B cell (primary cell): ENCODE measurements at regions not wholly inside any gene's neighbourhood (a gene's known extent, or its start where the extent isn't known, plus 50 kb on each side); places are given as distances from the start of the nearest gene placed in this dataset.

Source experiments
- ATAC-seq: fragments of 200-7000 bp; cut with Tn5 transposase; one replicate; pipeline ENCODE4 v1.10.0; 2021; ENCODE audit warnings: low read depth, mild to moderate bottlenecking, moderate number of reproducible peaks, moderate library complexity
- CTCF ChIA-PET: fragments of 350-600 bp; sonication (Branson Sonifier 250); formaldehyde crosslinking; loops from one replicate; lab custom pipeline; 2021; ENCODE audit warnings: antibody characterized with exemption, inconsistent platforms; lab: Charles Lee
- POLR2A ChIA-PET: fragments of 350-600 bp; sonication (Branson Sonifier 250); formaldehyde crosslinking; loops from one replicate; lab custom pipeline; 2021; ENCODE audit warnings: antibody characterized with exemption; lab: Charles Lee
- DNase-seq: peaks from one replicate; pipeline ENCODE4 v3.0.0; 2013
- H2AFZ ChIP-seq: 2 replicates; pipeline ENCODE4 v1.6.1; 2012; ENCODE audit warnings: mild to moderate bottlenecking, low read depth, low read length; ENCODE audit not compliant: insufficient read depth, poor library complexity, severe bottlenecking
- H3K27ac ChIP-seq, 2 donors: 1 replicate in 1 of 2; 2 replicates in 1 of 2; pipeline ENCODE4 v1.5.1; 2012 to 2013; ENCODE audit warnings: low read length in 2 of 2, mild to moderate bottlenecking in 2 of 2, moderate library complexity in 1 of 2
- H3K27me3 ChIP-seq, 4 experiments: fragments of 200-600 bp in 1 of 4; sonication (generic) in 1 of 4; replicated peaks in 1 of 4; 1 replicate in 2 of 4; 2 replicates in 2 of 4; pipeline versions ENCODE4 v1.6.1 to v1.7.0; 2013 to 2016; ENCODE audit warnings: low read length in 3 of 4, mild to moderate bottlenecking in 2 of 4, mixed read lengths in 1 of 4, moderate library complexity in 1 of 4; ENCODE audit not compliant: insufficient read depth in 4 of 4, control insufficient read depth in 3 of 4; ENCODE audit errors: control extremely low read depth in 1 of 4
- H3K36me3 ChIP-seq, 2 experiments: replicated peaks in 1 of 2; 1 replicate in 1 of 2; 2 replicates in 1 of 2; pipeline versions ENCODE4 v1.6.1 to v1.7.1; 2013; ENCODE audit warnings: low read length in 1 of 2; ENCODE audit not compliant: insufficient read depth in 2 of 2, control insufficient read depth in 1 of 2; ENCODE audit errors: control extremely low read depth in 1 of 2, extremely low read depth in 1 of 2
- H3K4me1 ChIP-seq, 2 donors: fragments of 200-600 bp in 1 of 2; sonication (generic) in 1 of 2; 1 replicate in 1 of 2; 2 replicates in 1 of 2; pipeline versions ENCODE4 v1.5.1 to v1.6.1; 2013 to 2017; ENCODE audit warnings: low read length in 2 of 2; ENCODE audit not compliant: control insufficient read depth in 2 of 2, insufficient read depth in 2 of 2
- H3K4me2 ChIP-seq: replicated peaks from 2 replicates; pipeline ENCODE3; 2012; ENCODE audit warnings: mild to moderate bottlenecking, low read depth, low read length; ENCODE audit not compliant: poor library complexity, severe bottlenecking
- H3K4me3 ChIP-seq, 5 experiments: fragments of 200-600 bp in 1 of 5; sonication (generic) in 1 of 5; 1 replicate in 3 of 5; 2 replicates in 2 of 5; pipeline versions ENCODE4 v1.5.1 to v1.7.0; 2011 to 2016; ENCODE audit warnings: low read length in 4 of 5, mild to moderate bottlenecking in 4 of 5, low read depth in 2 of 5, control low read depth in 1 of 5, moderate library complexity in 1 of 5; ENCODE audit not compliant: insufficient read depth in 1 of 5; ENCODE audit errors: control extremely low read depth in 1 of 5, extremely low read depth in 1 of 5
- H3K79me2 ChIP-seq: fragments of 200-600 bp; sonication (generic); one replicate; pipeline ENCODE4 v1.6.0; 2016; ENCODE audit warnings: low read length; ENCODE audit not compliant: control insufficient read depth, insufficient read depth
- H3K9ac ChIP-seq: fragments of 200-600 bp; sonication (generic); 2 replicates; pipeline ENCODE4 v1.6.1; 2017; ENCODE audit warnings: mild to moderate bottlenecking, low read length, moderate library complexity
- H3K9me3 ChIP-seq, 3 donors: one replicate each; pipeline versions ENCODE4 v1.6.1 to v1.7.1; 2013; ENCODE audit warnings: low read length in 2 of 3; ENCODE audit not compliant: control insufficient read depth in 2 of 3, insufficient read depth in 1 of 3; ENCODE audit errors: control extremely low read depth in 1 of 3
- H4K20me1 ChIP-seq: 2 replicates; pipeline ENCODE4 v1.6.0; 2012; ENCODE audit warnings: mild to moderate bottlenecking, low read length; ENCODE audit not compliant: insufficient read depth, control insufficient read depth, poor library complexity, severe bottlenecking
- H3K27ac Mint-ChIP-seq: one replicate; pipeline ENCODE4 v1.8.0; 2021; ENCODE audit warnings: mixed read lengths
- H3K27me3 Mint-ChIP-seq: one replicate; pipeline ENCODE4 v1.8.0; 2021; ENCODE audit warnings: mixed read lengths
- H3K4me1 Mint-ChIP-seq: one replicate; pipeline ENCODE4 v1.8.0; 2021; ENCODE audit warnings: mixed read lengths
- H3K4me3 Mint-ChIP-seq: one replicate; pipeline ENCODE4 v1.8.0; 2021; ENCODE audit warnings: mixed read lengths
- H3K9me3 Mint-ChIP-seq: one replicate; pipeline ENCODE4 v1.8.0; 2022; ENCODE audit warnings: mixed read lengths; ENCODE audit not compliant: insufficient read depth
- EZH2 ChIP-seq: IDR thresholded peaks from 2 replicates; pipeline ENCODE4 v1.6.1; 2012; ENCODE audit warnings: borderline replicate concordance, low read depth, mild to moderate bottlenecking, moderate library complexity, low read length; ENCODE audit not compliant: insufficient read depth, poor library complexity, severe bottlenecking
- WGBS: methylation state at CpG from one replicate; pipeline ENCODE4 v1.1.5; 2013; ENCODE audit warnings: missing lambda C conversion rate; ENCODE audit not compliant: insufficient coverage; 5-methylcytosine and 5-hydroxymethylcytosine counted together
- intact Hi-C: fragments of 100-400 bp; cut with micrococcal nuclease; formaldehyde crosslinking; loops from one replicate; pipeline ENCODE4 v1.10.0; 2022
- TF ChIP-seq, protein P1 (sequence below): fragments of 200-600 bp; IDR thresholded peaks from one replicate; pipeline ENCODE4 v1.8.0; 2022; ENCODE audit warnings: antibody characterized with exemption, mild to moderate bottlenecking

DNA sequence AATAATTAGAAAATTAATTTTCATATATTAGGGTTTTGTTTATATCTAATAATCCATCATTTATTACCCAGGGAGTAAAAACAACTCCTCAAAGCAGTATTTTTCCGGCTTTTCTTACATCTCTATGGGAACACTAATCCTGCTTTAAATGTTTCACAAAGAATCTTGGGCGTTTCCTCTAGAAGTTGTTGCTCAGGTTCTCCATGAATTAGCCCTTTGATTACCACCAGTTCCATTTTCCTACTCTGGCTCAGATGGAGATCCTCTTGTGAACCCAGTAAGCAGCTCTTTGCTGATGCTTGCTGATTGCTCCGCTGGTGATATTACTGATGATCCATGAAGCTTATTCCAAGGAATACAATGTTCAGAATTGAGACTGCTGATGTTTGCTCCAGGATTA is 78.5 kb upstream of the PKP2 start:
- intact Hi-C loops = no loop called here
- POLR2A ChIA-PET = no interaction called here
- Histone ChIP-seq H3K4me1 (no peaks in the 10 kb centered on the region), H2AFZ (no peak overlapping the region), H3K79me2 (no peaks in the 10 kb centered on the region), H3K4me3 (no peak overlapping the region), H3K27ac (no peak overlapping the region), H3K4me2 (no peak overlapping the region), H3K9me3 (no peaks in the 10 kb centered on the region), H3K36me3 (no peaks in the 10 kb centered on the region), H3K27me3 (no peaks in the 10 kb centered on the region), H3K9ac (no peak overlapping the region), H4K20me1 (no peaks in the 10 kb centered on the region)
- CTCF ChIA-PET = no interaction called here
- no peaks in the 10 kb centered on the region for H3K27me3 Mint-ChIP-seq
- WGBS = no CpG with 5 or more reads among the region's 3 CpGs
- TF ChIP-seq, protein P1, sequence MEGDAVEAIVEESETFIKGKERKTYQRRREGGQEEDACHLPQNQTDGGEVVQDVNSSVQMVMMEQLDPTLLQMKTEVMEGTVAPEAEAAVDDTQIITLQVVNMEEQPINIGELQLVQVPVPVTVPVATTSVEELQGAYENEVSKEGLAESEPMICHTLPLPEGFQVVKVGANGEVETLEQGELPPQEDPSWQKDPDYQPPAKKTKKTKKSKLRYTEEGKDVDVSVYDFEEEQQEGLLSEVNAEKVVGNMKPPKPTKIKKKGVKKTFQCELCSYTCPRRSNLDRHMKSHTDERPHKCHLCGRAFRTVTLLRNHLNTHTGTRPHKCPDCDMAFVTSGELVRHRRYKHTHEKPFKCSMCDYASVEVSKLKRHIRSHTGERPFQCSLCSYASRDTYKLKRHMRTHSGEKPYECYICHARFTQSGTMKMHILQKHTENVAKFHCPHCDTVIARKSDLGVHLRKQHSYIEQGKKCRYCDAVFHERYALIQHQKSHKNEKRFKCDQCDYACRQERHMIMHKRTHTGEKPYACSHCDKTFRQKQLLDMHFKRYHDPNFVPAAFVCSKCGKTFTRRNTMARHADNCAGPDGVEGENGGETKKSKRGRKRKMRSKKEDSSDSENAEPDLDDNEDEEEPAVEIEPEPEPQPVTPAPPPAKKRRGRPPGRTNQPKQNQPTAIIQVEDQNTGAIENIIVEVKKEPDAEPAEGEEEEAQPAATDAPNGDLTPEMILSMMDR = no peak
- TF ChIP-seq EZH2 = no peak
- H3K27ac Mint-ChIP-seq = no peak overlapping the region
- no peak for ATAC-seq
- H3K9me3 Mint-ChIP-seq = no peaks in the 10 kb centered on the region
- no peak for DNase-seq
- H3K4me3 Mint-ChIP-seq = no peak overlapping the region
- no peaks in the 10 kb centered on the region for H3K4me1 Mint-ChIP-seq

DNA sequence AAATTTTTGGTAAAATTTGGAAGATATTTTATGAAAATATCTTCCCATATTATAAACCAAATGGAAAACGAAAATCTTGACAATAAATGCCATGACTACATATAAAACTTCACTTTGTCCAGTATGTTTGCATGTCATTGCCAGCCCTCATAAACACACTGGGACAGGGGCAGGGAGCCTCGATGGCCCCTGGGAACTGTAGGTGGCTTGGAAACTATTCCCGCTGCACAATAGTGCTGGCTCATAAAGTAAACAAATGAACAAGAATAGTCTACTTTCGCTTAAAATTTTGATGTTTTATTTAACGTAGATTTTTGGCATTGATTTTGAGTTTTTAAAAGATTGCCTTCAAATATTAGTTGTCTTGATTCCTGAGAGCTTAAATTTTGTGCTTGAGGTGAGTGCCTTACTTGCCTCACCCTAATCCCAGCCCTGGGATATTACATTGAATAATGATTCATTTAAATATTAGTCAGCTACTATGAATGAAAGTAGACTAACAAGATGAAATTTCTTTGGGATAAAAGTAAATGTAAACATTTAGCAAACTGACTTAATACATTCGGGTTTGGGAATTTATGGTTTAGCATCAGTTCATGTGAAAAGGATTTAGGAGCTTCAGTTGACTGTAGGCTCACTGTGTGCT is 74.0 kb upstream of the PKP2 start:
- DNase-seq = no peak
- POLR2A ChIA-PET = no interaction called here
- CTCF ChIA-PET = no interaction called here

More for the DNA sequence above, 74.0 kb upstream of the PKP2 start:
- Histone ChIP-seq H3K4me3 (no peak overlapping the region), H3K9me3 (no peaks in the 10 kb centered on the region), H4K20me1 (no peaks in the 10 kb centered on the region), H3K4me1 (no peaks in the 10 kb centered on the region), H3K27me3 (no peaks in the 10 kb centered on the region), H3K79me2 (no peaks in the 10 kb centered on the region), H3K27ac (no peak overlapping the region), H3K36me3 (no peaks in the 10 kb centered on the region), H3K9ac (no peak overlapping the region), H3K4me2 (no peak overlapping the region), H2AFZ (no peak overlapping the region)
- no peak for ATAC-seq
- Mint-ChIP-seq H3K9me3 (no peaks in the 10 kb centered on the region), H3K27ac (no peak overlapping the region), H3K27me3 (peaks cover 2% of the 10 kb centered on the region), H3K4me1 (no peaks in the 10 kb centered on the region), H3K4me3 (no peak overlapping the region)
- TF ChIP-seq, protein P1 = no peak
- no peak for TF ChIP-seq EZH2
- intact Hi-C loops = no loop called here
- WGBS = 67% methylated on average over 2 of the region's 6 CpGs
